ENCODE measurements at regions not wholly inside any gene's neighbourhood (a gene's known extent, or its start where the extent isn't known, plus 50 kb on each side); places are given as distances from the start of the nearest gene placed in this dataset.
"Not testable (repeated sequence)": the region's sequence is repeated elsewhere in the genome, so short reads cannot be mapped to it uniquely, and the experiment has no call there.

DNA sequence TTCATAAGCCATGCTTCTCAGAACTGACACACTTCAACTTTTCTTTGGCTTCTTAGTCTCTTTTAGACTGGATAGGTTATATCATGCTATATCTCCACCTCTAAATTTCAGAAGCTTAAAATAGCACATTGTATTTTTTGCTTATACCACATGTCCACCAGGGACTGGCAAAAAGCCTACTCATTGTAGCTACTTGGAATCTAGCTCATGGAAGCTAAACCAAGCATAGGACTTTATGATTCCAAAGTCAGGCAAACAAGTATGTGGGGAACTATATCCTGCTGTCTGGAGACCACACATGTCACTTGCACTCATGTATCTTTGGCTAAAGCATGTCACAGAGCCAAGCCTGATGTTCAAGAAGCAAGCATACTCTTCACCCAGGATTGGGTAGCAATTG, 245.0 kb upstream of the RASGRP1 start:
- DNase-seq, result peak; percentile 11
- Histone ChIP-seq H3K4me2 (ENCODE audit: unreplicated experiment) (no peak overlapping the region), H3K27me3 (replicated peaks; ENCODE audit: insufficient read depth) (no peaks in the 10 kb centered on the region), H3K36me3 (ENCODE audit: low read depth) (no peaks in the 10 kb centered on the region), H4K20me1 (ENCODE audit: insufficient read depth) (no peaks in the 10 kb centered on the region), H3K9me2 (ENCODE audit: insufficient read depth) (no peaks in the 10 kb centered on the region), H3K9me3 (ENCODE audit: low read depth) (no peaks in the 10 kb centered on the region), H3K27ac (no peak overlapping the region), H3K79me2 (ENCODE audit: insufficient read depth) (no peaks in the 10 kb centered on the region), H3K4me3 (no peak overlapping the region), H2AFZ (no peak overlapping the region), H3K4me1 (ENCODE audit: insufficient read depth) (peaks cover 9% of the 10 kb centered on the region), H3F3A (ENCODE audit: insufficient read depth) (no peaks in the 10 kb centered on the region), H3K9ac (no peak overlapping the region)
- in situ Hi-C loops (cut with MboI), result no loop called here
- no peak for TF ChIP-seq EZH2phosphoT487 (IDR thresholded peaks at IDR 0.05; ENCODE audit: insufficient read depth, low read depth)
- TF ChIP-seq EZH2 (IDR thresholded peaks at IDR 0.05; ENCODE audit: insufficient read depth, poor library complexity, severe bottlenecking), result no peak

DNA sequence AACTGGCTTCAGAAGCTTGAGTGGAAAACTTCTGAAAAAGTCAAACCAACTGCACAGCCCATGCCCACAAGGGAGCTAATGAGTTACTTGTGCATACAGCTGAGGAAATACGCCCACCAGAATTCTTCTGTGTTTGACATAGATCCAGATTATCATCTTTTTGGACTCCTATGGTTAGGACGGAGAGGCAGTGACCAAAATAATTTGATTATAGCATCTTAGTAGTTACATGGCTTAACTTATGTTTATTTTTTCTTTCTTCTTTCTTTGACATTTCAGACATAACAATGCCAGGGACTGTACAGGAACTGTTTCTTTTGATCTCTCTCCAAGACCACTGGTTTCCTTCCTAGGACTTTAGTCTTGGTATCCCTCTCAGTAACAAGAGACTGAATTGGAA, 246.1 kb upstream of the RASGRP1 start:
- Histone ChIP-seq H3K4me1 (ENCODE audit: insufficient read depth) (peaks cover 9% of the 10 kb centered on the region), H3K79me2 (ENCODE audit: insufficient read depth) (no peaks in the 10 kb centered on the region), H3K9ac (no peak overlapping the region), H3F3A (ENCODE audit: insufficient read depth) (no peaks in the 10 kb centered on the region), H4K20me1 (ENCODE audit: insufficient read depth) (no peaks in the 10 kb centered on the region), H3K36me3 (ENCODE audit: low read depth) (no peaks in the 10 kb centered on the region), H3K27me3 (replicated peaks; ENCODE audit: insufficient read depth) (no peaks in the 10 kb centered on the region), H3K27ac (no peak overlapping the region), H3K9me2 (ENCODE audit: insufficient read depth) (no peaks in the 10 kb centered on the region), H3K9me3 (ENCODE audit: low read depth) (no peaks in the 10 kb centered on the region), H3K4me3 (no peak overlapping the region), H3K4me2 (ENCODE audit: unreplicated experiment) (no peak overlapping the region), H2AFZ (0 out of 2 replicates have a peak overlapping the region, but pooled peaks have one; percentile 19)
- 54 to 58% methylated on average over 2 of the region's 2 CpGs for WGBS, 2 experiments (ENCODE audit: low coverage in 1 of 2, low lambda C conversion rate in 2 of 2, missing lambda C conversion rate in 2 of 2)
- in situ Hi-C loops (cut with MboI), result no loop called here
- no peak for TF ChIP-seq EZH2 (IDR thresholded peaks at IDR 0.05; ENCODE audit: insufficient read depth, poor library complexity, severe bottlenecking)
- no peak for TF ChIP-seq EZH2phosphoT487 (IDR thresholded peaks at IDR 0.05; ENCODE audit: insufficient read depth, low read depth)
- DNase-seq, result no peak

GRCh38 chr15:38814254-38814653, 249.6 kb upstream of the RASGRP1 start:
- H3K9me2 ChIP-seq (ENCODE audit: insufficient read depth); H3K79me2 ChIP-seq (ENCODE audit: insufficient read depth); H3K9ac ChIP-seq; H3K36me3 ChIP-seq (ENCODE audit: low read depth); H3K27me3 ChIP-seq (replicated peaks; ENCODE audit: insufficient read depth); DNase-seq; H4K20me1 ChIP-seq (ENCODE audit: insufficient read depth); H3K9me3 ChIP-seq (ENCODE audit: low read depth); H2AFZ ChIP-seq; H3K4me2 ChIP-seq (ENCODE audit: unreplicated experiment); H3K4me3 ChIP-seq; in situ Hi-C loops (cut with MboI); H3K27ac ChIP-seq: not testable (repeated sequence)
- H3K4me1 ChIP-seq (ENCODE audit: insufficient read depth), result peaks cover 23% of the 10 kb centered on the region
- peaks cover 24% of the 10 kb centered on the region for H3F3A ChIP-seq (ENCODE audit: insufficient read depth)
- WGBS, 2 experiments (ENCODE audit: low coverage in 1 of 2, low lambda C conversion rate in 2 of 2, missing lambda C conversion rate in 2 of 2), result 100% methylated on average over 1 of the region's 1 CpG

- Histone ChIP-seq H3K4me3 (no peak overlapping the region), H3K9me2 (ENCODE audit: insufficient read depth) (no peaks in the 10 kb centered on the region), H3K4me1 (ENCODE audit: insufficient read depth) (peaks cover 23% of the 10 kb centered on the region), H3K4me2 (ENCODE audit: unreplicated experiment) (no peak overlapping the region), H3K79me2 (ENCODE audit: insufficient read depth) (no peaks in the 10 kb centered on the region), H3K36me3 (ENCODE audit: low read depth) (no peaks in the 10 kb centered on the region), H3F3A (ENCODE audit: insufficient read depth) (peaks cover 24% of the 10 kb centered on the region), H3K9me3 (ENCODE audit: low read depth) (no peaks in the 10 kb centered on the region), H3K27ac (no peak overlapping the region), H4K20me1 (ENCODE audit: insufficient read depth) (no peaks in the 10 kb centered on the region), H3K9ac (no peak overlapping the region), H3K27me3 (replicated peaks; ENCODE audit: insufficient read depth) (no peaks in the 10 kb centered on the region), H2AFZ (no peak overlapping the region)
- 88 to 92% methylated on average over 1 of the region's 1 CpG for WGBS, 2 experiments (ENCODE audit: low coverage in 1 of 2, low lambda C conversion rate in 2 of 2, missing lambda C conversion rate in 2 of 2)
- no peak for DNase-seq
- in situ Hi-C loops (cut with MboI), result no loop called here
- TF ChIP-seq EZH2phosphoT487 (IDR thresholded peaks at IDR 0.05; ENCODE audit: insufficient read depth, low read depth), result no peak
- TF ChIP-seq EZH2 (IDR thresholded peaks at IDR 0.05; ENCODE audit: insufficient read depth, poor library complexity, severe bottlenecking), result no peak
Observed at GRCh38 chr15:38814891-38815290, 250.3 kb upstream of the RASGRP1 start.

DNA sequence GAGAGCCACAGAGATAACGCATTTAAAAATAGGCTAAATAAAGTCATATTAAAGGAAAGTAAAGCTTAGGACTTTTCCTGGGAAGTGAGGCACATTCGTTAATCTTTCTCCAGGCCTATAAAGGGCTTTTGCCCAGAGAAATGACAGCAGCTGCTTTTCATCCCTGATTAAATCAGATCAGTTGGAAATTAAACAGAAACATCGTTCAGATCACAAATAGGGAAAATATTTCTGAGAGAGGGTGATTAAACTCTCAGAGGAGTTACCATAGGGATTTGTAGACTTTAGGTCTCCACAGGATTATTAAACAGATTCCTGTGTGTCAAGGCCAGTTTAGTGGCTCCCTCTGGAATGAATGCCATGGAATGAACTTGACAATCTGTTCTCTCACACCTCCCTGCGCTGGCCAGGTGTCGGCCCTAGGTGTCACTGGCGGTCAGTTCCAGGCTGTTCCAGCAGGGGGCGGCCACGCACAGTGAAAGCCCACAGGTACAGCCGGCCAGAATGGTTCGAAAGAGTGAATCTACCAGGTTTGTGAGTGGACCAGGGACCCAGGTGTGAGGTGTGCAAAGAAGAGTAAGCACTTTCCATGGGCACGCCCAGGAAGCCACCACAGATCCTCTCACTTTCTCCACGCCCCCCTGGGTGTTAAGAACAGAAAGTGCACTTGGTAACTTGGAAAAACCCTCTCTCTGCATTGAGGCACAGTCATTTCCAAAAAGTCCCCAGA, 253.0 kb upstream of the RASGRP1 start:
- peak; percentile 67 for DNase-seq
- Histone ChIP-seq H3K27ac (peak overlapping the region; percentile 55), H3K4me3 (no peak overlapping the region), H3K4me2 (ENCODE audit: unreplicated experiment) (no peak overlapping the region), H3K27me3 (replicated peaks; ENCODE audit: insufficient read depth) (no peaks in the 10 kb centered on the region), H3K79me2 (ENCODE audit: insufficient read depth) (no peaks in the 10 kb centered on the region), H2AFZ (0 out of 2 replicates have a peak overlapping the region, but pooled peaks have one; percentile 6), H3K4me1 (ENCODE audit: insufficient read depth) (peaks cover 14% of the 10 kb centered on the region), H3K9me2 (ENCODE audit: insufficient read depth) (no peaks in the 10 kb centered on the region), H3K36me3 (ENCODE audit: low read depth) (no peaks in the 10 kb centered on the region), H3F3A (ENCODE audit: insufficient read depth) (peaks cover 24% of the 10 kb centered on the region), H4K20me1 (ENCODE audit: insufficient read depth) (no peaks in the 10 kb centered on the region), H3K9me3 (ENCODE audit: low read depth) (no peaks in the 10 kb centered on the region), H3K9ac (peak overlapping the region; percentile 23)
- TF ChIP-seq EZH2phosphoT487 (IDR thresholded peaks at IDR 0.05; ENCODE audit: insufficient read depth, low read depth) (no peak), EZH2 (IDR thresholded peaks at IDR 0.05; ENCODE audit: insufficient read depth, poor library complexity, severe bottlenecking) (no peak)
- in situ Hi-C loops (cut with MboI), result no loop called here
- 18 to 19% methylated on average over 12 of the region's 12 CpGs for WGBS, 2 experiments (ENCODE audit: low coverage in 1 of 2, low lambda C conversion rate in 2 of 2, missing lambda C conversion rate in 2 of 2)
